Mammary epithelial cell (primary cell): ENCODE measurements at regions not wholly inside any gene's neighbourhood (a gene's known extent, or its start where the extent isn't known, plus 50 kb on each side); places are given as distances from the start of the nearest gene placed in this dataset.

Experiments
- CTCF ChIP-seq, 2 donors: IDR thresholded peaks in 1 of 2; conservative IDR thresholded peaks in 1 of 2; 2 replicates each; pipeline ENCODE4 v1.5.1; 2011 to 2012; ENCODE audit warnings: inconsistent platforms in 2 of 2, low read length in 2 of 2, mild to moderate bottlenecking in 2 of 2, control low read depth in 1 of 2, low read depth in 1 of 2; ENCODE audit not compliant: insufficient read depth in 1 of 2; ENCODE audit errors: extremely low read depth in 1 of 2
- EZH2 ChIP-seq: IDR thresholded peaks from 2 replicates; pipeline ENCODE4 v1.6.1; 2012; ENCODE audit warnings: low read length, inconsistent platforms, borderline replicate concordance

GRCh38 chr13:85434927-85435326 is 364.3 kb downstream of the SLITRK6 start:
- TF ChIP-seq CTCF (conservative IDR thresholded peaks at IDR 0.05 in 1 of 2, IDR thresholded peaks at IDR 0.05 in 1 of 2; ENCODE audit: extremely low read depth in 1 of 2, insufficient read depth in 1 of 2, low read depth in 1 of 2, low read length in 2 of 2) (no peak), EZH2 (no peak)
